Erythroblast (primary cell): ENCODE measurements at regions not wholly inside any gene's neighbourhood (a gene's known extent, or its start where the extent isn't known, plus 50 kb on each side); places are given as distances from the start of the nearest gene placed in this dataset.

Experiments
- GATA1 ChIP-seq: IDR thresholded peaks from 2 replicates; pipeline ENCODE4 v1.6.1; 2011; ENCODE audit warnings: low read depth, mild to moderate bottlenecking, control low read depth, low read length, moderate library complexity
- POLR2A ChIP-seq: IDR thresholded peaks from 2 replicates; pipeline ENCODE4 v1.6.1; 2011; ENCODE audit warnings: mild to moderate bottlenecking, low read length

DNA sequence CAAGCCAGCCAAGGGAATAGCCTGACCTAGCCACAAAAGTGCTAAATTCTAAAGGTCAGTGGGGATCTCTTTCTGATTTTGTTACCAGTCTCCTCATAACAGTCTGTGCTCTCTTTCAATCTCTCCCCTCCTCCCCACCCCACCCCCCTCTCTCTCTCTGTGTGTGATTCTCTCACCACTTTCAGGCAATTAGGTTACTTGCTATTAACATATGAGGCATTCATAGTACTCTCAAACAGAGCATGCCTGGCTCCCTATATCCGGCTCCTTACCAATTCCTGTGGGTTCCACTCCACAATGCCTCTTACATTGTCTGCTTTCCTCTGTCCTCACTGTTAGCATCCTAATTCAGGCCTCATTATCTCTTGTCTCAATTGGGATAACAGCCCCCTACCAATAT lies 464.3 kb upstream of the DEPDC1 start:
- TF ChIP-seq POLR2A (no peak), GATA1 (no peak)
